GM19468 (cell line): ENCODE measurements at regions not wholly inside any gene's neighbourhood (a gene's known extent, or its start where the extent isn't known, plus 50 kb on each side); places are given as distances from the start of the nearest gene placed in this dataset.

Experiments
- ATAC-seq: cut with Tn5 transposase; IDR thresholded peaks from one replicate; pipeline ENCODE4 v1.9.1; 2021; ENCODE audit warnings: mild to moderate bottlenecking, moderate library complexity, moderate number of reproducible peaks; ENCODE audit not compliant: unreplicated experiment; ENCODE audit errors: extremely low read depth

GRCh38 chr15:94061041-94061440 is 170.3 kb upstream of the MCTP2 start:
- no peak for ATAC-seq

GRCh38 chr15:94059013-94059587 is 172.3 kb upstream of the MCTP2 start:
- no peak for ATAC-seq

GRCh38 chr15:94057305-94057704 is 174.1 kb upstream of the MCTP2 start:
- no peak for ATAC-seq

GRCh38 chr15:94056314-94056713 is 175.0 kb upstream of the MCTP2 start:
- ATAC-seq, result no peak

GRCh38 chr15:94053626-94054025 is 177.7 kb upstream of the MCTP2 start:
- ATAC-seq, result no peak

GRCh38 chr15:94052711-94053110 is 178.7 kb upstream of the MCTP2 start:
- ATAC-seq, result no peak

- ATAC-seq, result no peak
These were observed 183.8 kb upstream of the MCTP2 start for GRCh38 chr15:94047566-94047965.

- ATAC-seq, result no peak
These were observed 189.0 kb upstream of the MCTP2 start for GRCh38 chr15:94042180-94042928.

GRCh38 chr15:94041746-94042145 is 189.6 kb upstream of the MCTP2 start:
- no peak for ATAC-seq

GRCh38 chr15:94040541-94041248 is 190.7 kb upstream of the MCTP2 start:
- no peak for ATAC-seq

GRCh38 chr15:94036156-94036555 is 195.2 kb upstream of the MCTP2 start:
- ATAC-seq, result no peak

- no peak for ATAC-seq
These were observed 197.7 kb upstream of the MCTP2 start for GRCh38 chr15:94033683-94034020.

GRCh38 chr15:94033014-94033682 is 198.2 kb upstream of the MCTP2 start:
- ATAC-seq, result no peak

GRCh38 chr15:94032571-94032970 is 198.8 kb upstream of the MCTP2 start:
- ATAC-seq, result no peak

- no peak for ATAC-seq
These were observed 200.3 kb upstream of the MCTP2 start for GRCh38 chr15:94031072-94031471.

GRCh38 chr15:94029495-94029894 is 201.9 kb upstream of the MCTP2 start:
- ATAC-seq, result no peak

GRCh38 chr15:94028809-94029208 is 202.6 kb upstream of the MCTP2 start:
- no peak for ATAC-seq

GRCh38 chr15:94028121-94028520 is 203.2 kb upstream of the MCTP2 start:
- no peak for ATAC-seq

- no peak for ATAC-seq
These were observed 203.8 kb upstream of the MCTP2 start for GRCh38 chr15:94027581-94027980.

GRCh38 chr15:94026458-94027304 is 204.7 kb upstream of the MCTP2 start:
- no peak for ATAC-seq
